ENCODE measurements at regions not wholly inside any gene's neighbourhood (a gene's known extent, or its start where the extent isn't known, plus 50 kb on each side); places are given as distances from the start of the nearest gene placed in this dataset.

DNA sequence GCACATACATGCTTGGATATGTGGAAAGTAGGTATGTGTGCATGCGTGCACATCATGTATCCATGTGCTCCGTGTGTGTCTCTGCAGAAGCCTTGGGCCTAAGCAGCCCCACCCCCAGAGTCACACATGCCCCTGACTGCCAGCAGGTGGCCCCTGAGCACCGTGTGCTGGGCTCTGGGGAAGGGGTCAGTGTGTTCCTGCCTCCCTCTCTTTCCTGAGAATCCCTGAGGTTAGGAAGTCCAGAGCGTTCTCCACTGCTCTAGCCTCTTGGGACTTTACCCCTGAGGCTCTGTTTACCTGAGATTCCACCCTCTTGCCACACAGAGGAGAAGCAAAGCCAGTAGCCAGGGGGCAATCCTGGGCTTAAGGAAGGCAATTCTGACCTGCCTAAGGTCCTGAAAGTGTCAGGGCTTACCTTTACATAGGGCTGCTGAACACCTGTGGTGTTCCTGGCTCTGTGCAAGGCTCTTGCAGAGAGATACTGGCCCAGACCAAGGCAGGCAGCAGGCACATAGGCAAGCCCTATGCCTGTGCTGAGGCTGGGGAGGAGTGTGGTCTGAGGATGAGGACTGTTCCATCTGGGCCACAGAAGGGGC, 207.3 kb downstream of the TMEM38B start:
- dilution Hi-C loops (cut with MboI; ENCODE audit: extremely low pct_ligation_motif_present, low sequenced_read_pairs): no loop called here
- CTCF ChIA-PET: no interaction called here
- no peaks in the 10 kb centered on the region for H3K9me3 ChIP-seq (replicated peaks; ENCODE audit: control insufficient read depth, insufficient read depth, low read length)
- DNase-seq (ENCODE audit: low read depth, low spot score): peak; percentile 10
- POLR2A ChIA-PET: no interaction called here
- intact Hi-C loops (cut with micrococcal nuclease): no loop called here
- H2AFZ ChIP-seq (ENCODE audit: low read depth, low read length): no peak overlapping the region
- TF ChIP-seq POLR2A (IDR thresholded peaks at IDR 0.05; ENCODE audit: low read depth, low read length): no peak
- TF ChIP-seq GATA2 (IDR thresholded peaks at IDR 0.05; ENCODE audit: insufficient read depth, insufficient read length, low read depth, low read length): no peak
- TF ChIP-seq, protein P1, sequence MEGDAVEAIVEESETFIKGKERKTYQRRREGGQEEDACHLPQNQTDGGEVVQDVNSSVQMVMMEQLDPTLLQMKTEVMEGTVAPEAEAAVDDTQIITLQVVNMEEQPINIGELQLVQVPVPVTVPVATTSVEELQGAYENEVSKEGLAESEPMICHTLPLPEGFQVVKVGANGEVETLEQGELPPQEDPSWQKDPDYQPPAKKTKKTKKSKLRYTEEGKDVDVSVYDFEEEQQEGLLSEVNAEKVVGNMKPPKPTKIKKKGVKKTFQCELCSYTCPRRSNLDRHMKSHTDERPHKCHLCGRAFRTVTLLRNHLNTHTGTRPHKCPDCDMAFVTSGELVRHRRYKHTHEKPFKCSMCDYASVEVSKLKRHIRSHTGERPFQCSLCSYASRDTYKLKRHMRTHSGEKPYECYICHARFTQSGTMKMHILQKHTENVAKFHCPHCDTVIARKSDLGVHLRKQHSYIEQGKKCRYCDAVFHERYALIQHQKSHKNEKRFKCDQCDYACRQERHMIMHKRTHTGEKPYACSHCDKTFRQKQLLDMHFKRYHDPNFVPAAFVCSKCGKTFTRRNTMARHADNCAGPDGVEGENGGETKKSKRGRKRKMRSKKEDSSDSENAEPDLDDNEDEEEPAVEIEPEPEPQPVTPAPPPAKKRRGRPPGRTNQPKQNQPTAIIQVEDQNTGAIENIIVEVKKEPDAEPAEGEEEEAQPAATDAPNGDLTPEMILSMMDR (IDR thresholded peaks at IDR 0.05; ENCODE audit: extremely low read depth in 1 of 2, insufficient read depth in 1 of 2, low read depth in 1 of 2, low read length in 2 of 2): peak; percentile 11 to 49
- no peak overlapping the region for H3K9ac ChIP-seq (replicated peaks; ENCODE audit: extremely low read depth, insufficient read depth, low read length)
- H3K4me3 ChIP-seq (replicated peaks in 1 of 3; ENCODE audit: insufficient read depth in 1 of 3, low read depth in 1 of 3, low read length in 3 of 3): no peak overlapping the region
- no peaks in the 10 kb centered on the region for H3K9me1 ChIP-seq (replicated peaks; ENCODE audit: control insufficient read depth, extremely low read depth, insufficient read depth, low read length)
- no peaks in the 10 kb centered on the region for H3K27me3 ChIP-seq (ENCODE audit: control insufficient read depth in 2 of 2, insufficient read depth in 2 of 2, low read length in 2 of 2)
- H3K36me3 ChIP-seq (ENCODE audit: control insufficient read depth in 2 of 2, extremely low read depth in 1 of 2, insufficient read depth in 2 of 2, low read length in 2 of 2): no peaks in the 10 kb centered on the region
- no peak for FAIRE-seq
- H4K20me1 ChIP-seq (replicated peaks; ENCODE audit: control insufficient read depth, extremely low read depth, insufficient read depth, low read length): no peaks in the 10 kb centered on the region
- no peak overlapping the region for H3K27ac ChIP-seq (ENCODE audit: insufficient read depth, low read depth, low read length)
- no peak overlapping the region for H3K4me2 ChIP-seq (ENCODE audit: insufficient read depth, low read length)
- BruUV-seq (replicated peaks): no TSS peak
- H3K79me2 ChIP-seq (ENCODE audit: control insufficient read depth, insufficient read depth, low read length): no peaks in the 10 kb centered on the region
- no peaks in the 10 kb centered on the region for H3K4me1 ChIP-seq (ENCODE audit: control insufficient read depth, extremely low read depth, insufficient read depth, low read length)

DNA sequence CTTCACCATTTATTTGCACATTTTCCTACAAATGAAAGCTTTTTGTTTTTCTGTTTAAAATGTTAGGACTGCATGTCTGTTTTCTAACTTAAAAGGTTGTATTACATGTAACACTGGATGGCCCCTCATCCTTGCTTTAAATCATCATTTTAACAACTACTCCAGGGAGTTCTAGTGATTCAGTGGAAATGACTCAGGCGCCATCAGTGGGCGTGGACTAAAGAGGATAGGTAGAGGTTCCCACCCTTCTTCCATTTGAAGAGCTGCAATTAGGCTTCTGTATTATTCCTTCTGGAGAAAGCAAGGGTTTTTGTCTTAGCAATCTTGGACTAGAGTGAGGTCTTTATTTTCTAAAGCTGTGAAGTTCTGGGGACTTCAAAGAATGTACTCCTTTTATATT, 213.7 kb downstream of the TMEM38B start:
- Histone ChIP-seq H3K9ac (replicated peaks; ENCODE audit: extremely low read depth, insufficient read depth, low read length) (no peak overlapping the region), H3K36me3 (ENCODE audit: control insufficient read depth in 2 of 2, extremely low read depth in 1 of 2, insufficient read depth in 2 of 2, low read length in 2 of 2) (no peaks in the 10 kb centered on the region), H3K79me2 (ENCODE audit: control insufficient read depth, insufficient read depth, low read length) (no peaks in the 10 kb centered on the region), H3K27ac (ENCODE audit: insufficient read depth, low read depth, low read length) (no peak overlapping the region), H3K4me2 (ENCODE audit: insufficient read depth, low read length) (no peak overlapping the region), H3K9me3 (replicated peaks; ENCODE audit: control insufficient read depth, insufficient read depth, low read length) (no peaks in the 10 kb centered on the region), H3K4me1 (ENCODE audit: control insufficient read depth, extremely low read depth, insufficient read depth, low read length) (no peaks in the 10 kb centered on the region), H3K4me3 (replicated peaks in 1 of 3; ENCODE audit: insufficient read depth in 1 of 3, low read depth in 1 of 3, low read length in 3 of 3) (no peak overlapping the region), H3K9me1 (replicated peaks; ENCODE audit: control insufficient read depth, extremely low read depth, insufficient read depth, low read length) (no peaks in the 10 kb centered on the region), H4K20me1 (replicated peaks; ENCODE audit: control insufficient read depth, extremely low read depth, insufficient read depth, low read length) (no peaks in the 10 kb centered on the region), H2AFZ (ENCODE audit: low read depth, low read length) (no peak overlapping the region), H3K27me3 (ENCODE audit: control insufficient read depth in 2 of 2, insufficient read depth in 2 of 2, low read length in 2 of 2) (no peaks in the 10 kb centered on the region)
- FAIRE-seq: no peak
- BruUV-seq (replicated peaks): no TSS peak
- intact Hi-C loops (cut with micrococcal nuclease) (no loop called here), dilution Hi-C loops (cut with MboI; ENCODE audit: extremely low pct_ligation_motif_present, low sequenced_read_pairs) (no loop called here)
- ChIA-PET POLR2A (no interaction called here), CTCF (interaction anchor here (1.2 kb wide), 1 partner anchor 27 kb away, joined by 3 read pairs; no protein-coding TSS in a partner anchor)
- DNase-seq (ENCODE audit: low read depth, low spot score): no peak
- TF ChIP-seq POLR2AphosphoS5 (IDR thresholded peaks at IDR 0.05; ENCODE audit: insufficient read depth, low read depth, low read length) (no peak), FOS (IDR thresholded peaks at IDR 0.05; ENCODE audit: borderline replicate concordance, insufficient read depth, low read length) (no peak), POLR2A (IDR thresholded peaks at IDR 0.05; ENCODE audit: low read depth, low read length) (no peak), MYC (IDR thresholded peaks at IDR 0.05; ENCODE audit: low read depth, low read length) (no peak), EZH2 (IDR thresholded peaks at IDR 0.05; ENCODE audit: borderline replicate concordance, low read depth, low read length, severe bottlenecking) (no peak), GATA2 (IDR thresholded peaks at IDR 0.05; ENCODE audit: insufficient read depth, insufficient read length, low read depth, low read length) (no peak), JUN (IDR thresholded peaks at IDR 0.05; ENCODE audit: borderline replicate concordance, insufficient read depth, insufficient read length, low read depth) (no peak)
- TF ChIP-seq, protein P1 (IDR thresholded peaks at IDR 0.05; ENCODE audit: extremely low read depth in 1 of 2, insufficient read depth in 1 of 2, low read depth in 1 of 2, low read length in 2 of 2): no peak
- TF ChIP-seq, protein P2, sequence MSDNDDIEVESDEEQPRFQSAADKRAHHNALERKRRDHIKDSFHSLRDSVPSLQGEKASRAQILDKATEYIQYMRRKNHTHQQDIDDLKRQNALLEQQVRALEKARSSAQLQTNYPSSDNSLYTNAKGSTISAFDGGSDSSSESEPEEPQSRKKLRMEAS (IDR thresholded peaks at IDR 0.05; ENCODE audit: insufficient read depth, insufficient read length): no peak
